ENCODE measurements at regions not wholly inside any gene's neighbourhood (a gene's known extent, or its start where the extent isn't known, plus 50 kb on each side); places are given as distances from the start of the nearest gene placed in this dataset.

- Mint-ChIP-seq H3K27ac (ENCODE audit: unreplicated experiment) (no peak overlapping the region), H3K9me3 (ENCODE audit: low read depth, unreplicated experiment) (no peaks in the 10 kb centered on the region), H3K4me3 (ENCODE audit: low read depth, unreplicated experiment) (no peak overlapping the region), H3K4me1 (ENCODE audit: low read depth, unreplicated experiment) (peaks cover 34% of the 10 kb centered on the region), H3K27me3 (ENCODE audit: unreplicated experiment) (no peaks in the 10 kb centered on the region), H3K36me3 (ENCODE audit: insufficient read depth, unreplicated experiment) (peaks cover 22% of the 10 kb centered on the region)
- CTCF ChIA-PET = no interaction called here
- intact Hi-C loops (cut with micrococcal nuclease; ENCODE audit: unreplicated experiment) = no loop called here
- DNase-seq = no peak
- TF ChIP-seq CTCF (IDR thresholded peaks at IDR 0.05; ENCODE audit: unreplicated experiment) = no peak
- BruUV-seq (replicated peaks) = no TSS peak
These were observed 83.5 kb upstream of the WNT7B start for GRCh38 chr22:46060292-46061123.

GRCh38 chr22:46061124-46061500 lies 84.2 kb upstream of the WNT7B start:
- intact Hi-C loops (cut with micrococcal nuclease; ENCODE audit: unreplicated experiment) = no loop called here
- H3K27me3 Mint-ChIP-seq (ENCODE audit: unreplicated experiment) = no peaks in the 10 kb centered on the region
- no peaks in the 10 kb centered on the region for H3K9me3 Mint-ChIP-seq (ENCODE audit: low read depth, unreplicated experiment)
- no peak overlapping the region for H3K27ac Mint-ChIP-seq (ENCODE audit: unreplicated experiment)
- peaks cover 22% of the 10 kb centered on the region for H3K36me3 Mint-ChIP-seq (ENCODE audit: insufficient read depth, unreplicated experiment)
- BruUV-seq (replicated peaks) = no TSS peak
- DNase-seq = no peak
- H3K4me3 Mint-ChIP-seq (ENCODE audit: low read depth, unreplicated experiment) = no peak overlapping the region
- no peak for TF ChIP-seq CTCF (IDR thresholded peaks at IDR 0.05; ENCODE audit: unreplicated experiment)
- CTCF ChIA-PET = no interaction called here
- peaks cover 34% of the 10 kb centered on the region for H3K4me1 Mint-ChIP-seq (ENCODE audit: low read depth, unreplicated experiment)

GRCh38 chr22:46061501-46062231 lies 84.7 kb upstream of the WNT7B start:
- H3K4me3 Mint-ChIP-seq (ENCODE audit: low read depth, unreplicated experiment) = no peak overlapping the region
- no peak for DNase-seq
- peaks cover 25% of the 10 kb centered on the region for H3K36me3 Mint-ChIP-seq (ENCODE audit: insufficient read depth, unreplicated experiment)
- intact Hi-C loops (cut with micrococcal nuclease; ENCODE audit: unreplicated experiment) = no loop called here
- H3K9me3 Mint-ChIP-seq (ENCODE audit: low read depth, unreplicated experiment) = no peaks in the 10 kb centered on the region
- CTCF ChIA-PET = no interaction called here
- no peaks in the 10 kb centered on the region for H3K27me3 Mint-ChIP-seq (ENCODE audit: unreplicated experiment)
- no TSS peak for BruUV-seq (replicated peaks)
- H3K4me1 Mint-ChIP-seq (ENCODE audit: low read depth, unreplicated experiment) = peaks cover 38% of the 10 kb centered on the region
- TF ChIP-seq CTCF (IDR thresholded peaks at IDR 0.05; ENCODE audit: unreplicated experiment) = no peak
- H3K27ac Mint-ChIP-seq (ENCODE audit: unreplicated experiment) = no peak overlapping the region

GRCh38 chr22:46062232-46062615 lies 85.3 kb upstream of the WNT7B start:
- DNase-seq = no peak
- Mint-ChIP-seq H3K9me3 (ENCODE audit: low read depth, unreplicated experiment) (no peaks in the 10 kb centered on the region), H3K27ac (ENCODE audit: unreplicated experiment) (peak overlapping the region; percentile 12), H3K27me3 (ENCODE audit: unreplicated experiment) (no peaks in the 10 kb centered on the region), H3K4me3 (ENCODE audit: low read depth, unreplicated experiment) (no peak overlapping the region), H3K36me3 (ENCODE audit: insufficient read depth, unreplicated experiment) (peaks cover 31% of the 10 kb centered on the region), H3K4me1 (ENCODE audit: low read depth, unreplicated experiment) (peaks cover 42% of the 10 kb centered on the region)
- intact Hi-C loops (cut with micrococcal nuclease; ENCODE audit: unreplicated experiment) = no loop called here
- BruUV-seq (replicated peaks) = no TSS peak
- no peak for TF ChIP-seq CTCF (IDR thresholded peaks at IDR 0.05; ENCODE audit: unreplicated experiment)
- CTCF ChIA-PET = no interaction called here

All from Calu3 (cell line).